Stimulated activated CD4-positive, alpha-beta T cell treated with anti-CD3 and anti-CD28 coated beads, TNF-alpha, amount 100 ng/mL, for 1 hour (primary cell): ENCODE measurements at regions not wholly inside any gene's neighbourhood (a gene's known extent, or its start where the extent isn't known, plus 50 kb on each side); places are given as distances from the start of the nearest gene placed in this dataset.

Experiments
- DNase-seq, 3 donors: peaks; one replicate each; pipeline ENCODE4 v3.0.0-alpha.2; 2020; ENCODE audit warnings: low read depth in 3 of 3, low spot score in 1 of 3

GRCh38 chr1:48164571-48164970, 57.9 kb upstream of the SLC5A9 start:
- no peak for DNase-seq

- no peak for DNase-seq
These were observed 61.9 kb upstream of the SLC5A9 start for GRCh38 chr1:48160486-48161132.

GRCh38 chr1:48139275-48139674, 83.2 kb upstream of the SLC5A9 start:
- no peak for DNase-seq

- no peak for DNase-seq
These were observed 94.5 kb upstream of the SLC5A9 start for GRCh38 chr1:48127735-48128685.

GRCh38 chr1:48123647-48124046, 98.9 kb upstream of the SLC5A9 start:
- no peak for DNase-seq

GRCh38 chr1:48121955-48122354, 100.6 kb upstream of the SLC5A9 start:
- DNase-seq = no peak

GRCh38 chr1:48120621-48121020, 101.9 kb upstream of the SLC5A9 start:
- no peak for DNase-seq

GRCh38 chr1:48115835-48116234, 106.7 kb upstream of the SLC5A9 start:
- no peak for DNase-seq

GRCh38 chr1:48114596-48115382, 107.7 kb upstream of the SLC5A9 start:
- no peak for DNase-seq

- DNase-seq = no peak
These were observed 112.3 kb upstream of the TRABD2B start for GRCh38 chr1:48109390-48110013.

GRCh38 chr1:48107516-48107915, 110.3 kb upstream of the TRABD2B start:
- no peak for DNase-seq

GRCh38 chr1:48106049-48106448, 108.9 kb upstream of the TRABD2B start:
- DNase-seq = no peak

GRCh38 chr1:48105165-48105564, 108.0 kb upstream of the TRABD2B start:
- no peak for DNase-seq

- DNase-seq = no peak
These were observed 106.3 kb upstream of the TRABD2B start for GRCh38 chr1:48103495-48103894.

GRCh38 chr1:48102766-48103165, 105.6 kb upstream of the TRABD2B start:
- DNase-seq = no peak

- no peak for DNase-seq
These were observed 102.0 kb upstream of the TRABD2B start for GRCh38 chr1:48099072-48099773.

- DNase-seq = peak; percentile 8 to 62 (median 29)
These were observed 96.7 kb upstream of the TRABD2B start for GRCh38 chr1:48093696-48094528.

- DNase-seq = no peak
These were observed 96.0 kb upstream of the TRABD2B start for GRCh38 chr1:48093147-48093546.

GRCh38 chr1:48092401-48092800, 95.2 kb upstream of the TRABD2B start:
- no peak for DNase-seq
